ENCODE measurements at regions not wholly inside any gene's neighbourhood (a gene's known extent, or its start where the extent isn't known, plus 50 kb on each side); places are given as distances from the start of the nearest gene placed in this dataset.

DNA sequence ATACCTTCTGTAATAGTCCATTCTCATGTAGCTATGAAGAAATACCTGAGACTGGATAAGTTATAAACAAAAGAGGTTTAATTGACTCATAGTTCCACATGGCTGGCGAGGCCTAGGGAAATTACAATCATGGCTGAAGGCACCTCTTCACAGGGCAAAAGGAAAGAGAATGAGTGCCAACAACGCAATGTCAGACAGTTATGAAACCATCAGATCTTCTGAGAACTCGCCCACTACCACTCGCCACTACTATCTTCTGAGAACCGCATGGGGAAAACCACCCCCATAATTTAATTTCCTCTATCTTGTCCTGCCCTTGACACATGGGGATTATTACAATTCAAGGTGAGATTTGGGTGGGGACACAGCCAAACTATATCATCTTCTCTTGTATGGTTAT is 406.8 kb upstream of the CBLB start:
- TF ChIP-seq, protein P1, sequence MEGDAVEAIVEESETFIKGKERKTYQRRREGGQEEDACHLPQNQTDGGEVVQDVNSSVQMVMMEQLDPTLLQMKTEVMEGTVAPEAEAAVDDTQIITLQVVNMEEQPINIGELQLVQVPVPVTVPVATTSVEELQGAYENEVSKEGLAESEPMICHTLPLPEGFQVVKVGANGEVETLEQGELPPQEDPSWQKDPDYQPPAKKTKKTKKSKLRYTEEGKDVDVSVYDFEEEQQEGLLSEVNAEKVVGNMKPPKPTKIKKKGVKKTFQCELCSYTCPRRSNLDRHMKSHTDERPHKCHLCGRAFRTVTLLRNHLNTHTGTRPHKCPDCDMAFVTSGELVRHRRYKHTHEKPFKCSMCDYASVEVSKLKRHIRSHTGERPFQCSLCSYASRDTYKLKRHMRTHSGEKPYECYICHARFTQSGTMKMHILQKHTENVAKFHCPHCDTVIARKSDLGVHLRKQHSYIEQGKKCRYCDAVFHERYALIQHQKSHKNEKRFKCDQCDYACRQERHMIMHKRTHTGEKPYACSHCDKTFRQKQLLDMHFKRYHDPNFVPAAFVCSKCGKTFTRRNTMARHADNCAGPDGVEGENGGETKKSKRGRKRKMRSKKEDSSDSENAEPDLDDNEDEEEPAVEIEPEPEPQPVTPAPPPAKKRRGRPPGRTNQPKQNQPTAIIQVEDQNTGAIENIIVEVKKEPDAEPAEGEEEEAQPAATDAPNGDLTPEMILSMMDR (IDR thresholded peaks at IDR 0.05) = no peak
- TF ChIP-seq POLR2A (IDR thresholded peaks at IDR 0.05) = no peak
